HFF-Myc (cell line): ENCODE measurements at regions not wholly inside any gene's neighbourhood (a gene's known extent, or its start where the extent isn't known, plus 50 kb on each side); places are given as distances from the start of the nearest gene placed in this dataset.
"Not testable (repeated sequence)": the region's sequence is repeated elsewhere in the genome, so short reads cannot be mapped to it uniquely, and the experiment has no call there.

Experiments used
- DNase-seq: peaks from one replicate; pipeline ENCODE4 v3.0.0-alpha.2; 2011; ENCODE audit warnings: low read depth; ENCODE audit errors: extremely low read depth
- H3K4me3 ChIP-seq: replicated peaks from 2 replicates; pipeline ENCODE4 v1.5.1; 2011; ENCODE audit warnings: low read depth, mild to moderate bottlenecking, control low read depth, low read length
- CTCF ChIP-seq: IDR thresholded peaks from 2 replicates; pipeline ENCODE4 v1.5.1; 2012; ENCODE audit warnings: mild to moderate bottlenecking, low read depth, low read length, control low read depth; ENCODE audit errors: missing control alignments

DNA sequence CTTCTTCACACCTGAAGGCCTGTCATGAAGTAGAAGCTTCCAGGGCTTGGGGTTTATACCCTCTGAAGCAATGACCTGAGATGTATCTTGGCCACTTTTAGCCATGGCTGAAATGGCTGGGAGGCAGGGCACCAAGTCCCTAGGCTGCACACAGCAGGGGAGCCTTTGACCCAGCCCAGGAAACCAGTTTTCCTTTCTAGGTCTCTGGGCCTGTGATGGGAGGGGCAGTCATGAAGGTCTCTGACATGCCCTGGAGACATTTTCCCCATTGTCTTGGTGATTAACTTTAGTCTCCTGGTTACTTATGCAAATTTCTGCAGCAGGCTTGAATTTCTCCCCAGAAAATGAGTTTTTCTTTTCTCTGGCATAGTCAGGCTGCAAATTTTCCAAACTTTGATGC, 511.0 kb upstream of the KLHL4 start:
- TF ChIP-seq CTCF = no peak
- no peak for DNase-seq
- H3K4me3 ChIP-seq = no peak overlapping the region

- H3K4me3 ChIP-seq = no peak overlapping the region
- no peak for DNase-seq
- TF ChIP-seq CTCF = no peak
Observed at GRCh38 chrX:87017210-87017609, 500.4 kb upstream of the KLHL4 start.

DNA sequence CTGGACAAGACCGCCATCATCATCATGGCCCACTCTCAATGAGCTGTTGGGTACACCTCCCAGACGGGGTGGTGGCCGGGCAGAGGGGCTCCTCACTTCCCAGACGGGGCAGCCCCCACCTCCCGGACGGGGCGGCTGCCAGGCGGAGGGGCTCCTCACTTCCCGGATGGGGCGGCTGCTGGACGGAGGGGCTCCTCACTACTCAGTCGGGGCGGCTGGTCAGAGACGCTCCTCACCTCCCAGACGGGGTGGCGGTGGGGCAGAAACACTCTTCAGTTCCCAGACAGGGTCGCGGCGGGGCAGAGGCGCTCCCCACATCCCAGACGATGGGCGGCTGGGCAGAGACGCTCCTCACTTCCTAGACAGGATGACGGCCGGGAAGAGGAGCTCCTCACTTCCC, 484.5 kb upstream of the KLHL4 start:
- H3K4me3 ChIP-seq, DNase-seq: not testable (repeated sequence)

DNA sequence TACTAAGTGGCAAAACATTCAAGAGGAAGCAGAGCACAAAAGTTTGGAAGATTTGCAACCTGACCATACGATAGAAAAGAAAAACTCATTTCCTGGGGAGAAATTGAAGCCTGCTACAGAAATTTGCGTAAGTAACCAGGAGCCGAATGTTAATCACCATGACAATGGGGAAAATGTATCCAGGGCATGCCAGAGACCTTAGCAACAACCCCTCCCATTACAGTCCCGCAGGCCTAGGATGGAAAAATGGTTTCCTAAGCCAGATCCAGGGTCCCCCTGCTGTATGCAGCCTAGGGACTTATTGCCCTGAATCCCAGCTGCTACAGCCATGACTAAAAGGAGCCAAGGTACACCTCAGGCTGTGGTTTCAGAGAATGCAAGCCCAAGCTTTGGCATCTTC, 472.2 kb upstream of the KLHL4 start:
- no peak for DNase-seq
- no peak for TF ChIP-seq CTCF
- H3K4me3 ChIP-seq = no peak overlapping the region

DNA sequence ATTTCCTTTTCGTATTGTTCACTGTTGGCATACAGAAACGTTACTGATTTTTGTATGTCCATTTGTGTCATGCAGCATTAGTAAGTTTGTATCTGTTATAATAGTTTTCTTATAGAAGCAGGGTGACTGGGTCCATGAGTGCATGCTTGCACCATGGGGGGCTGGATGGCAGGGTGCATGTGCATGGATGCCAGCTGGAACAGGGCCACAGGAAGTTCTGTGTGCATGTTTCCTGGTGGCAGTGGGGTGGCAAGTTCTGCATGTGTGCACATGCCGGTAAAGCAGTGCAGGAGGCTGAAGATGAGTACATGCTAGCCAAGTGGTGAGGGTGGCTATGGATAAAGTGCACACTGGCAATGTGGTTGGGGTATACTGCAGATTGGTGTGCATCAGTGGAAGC, 468.0 kb upstream of the KLHL4 start:
- H3K4me3 ChIP-seq = no peak overlapping the region
- TF ChIP-seq CTCF = no peak
- no peak for DNase-seq

DNA sequence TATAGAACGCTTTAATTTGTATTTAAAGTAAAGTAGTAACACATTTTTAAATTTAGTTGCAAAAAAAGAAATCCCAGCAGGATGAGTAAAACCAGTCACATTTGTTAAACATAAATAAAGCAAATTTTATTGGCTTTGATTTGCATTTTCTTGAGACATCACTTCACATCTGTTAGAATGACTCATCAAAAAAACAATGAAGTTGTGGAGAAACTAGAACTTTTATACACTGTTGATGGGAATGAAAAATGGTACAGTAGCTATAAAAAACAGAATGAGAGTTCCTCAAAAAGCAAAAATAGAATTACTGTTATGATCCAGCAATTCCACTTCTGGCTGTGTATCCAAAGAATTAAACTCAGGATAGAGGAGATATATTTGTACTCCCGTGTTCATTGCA, 454.0 kb upstream of the KLHL4 start:
- TF ChIP-seq CTCF = no peak
- no peak overlapping the region for H3K4me3 ChIP-seq
- no peak for DNase-seq

DNA sequence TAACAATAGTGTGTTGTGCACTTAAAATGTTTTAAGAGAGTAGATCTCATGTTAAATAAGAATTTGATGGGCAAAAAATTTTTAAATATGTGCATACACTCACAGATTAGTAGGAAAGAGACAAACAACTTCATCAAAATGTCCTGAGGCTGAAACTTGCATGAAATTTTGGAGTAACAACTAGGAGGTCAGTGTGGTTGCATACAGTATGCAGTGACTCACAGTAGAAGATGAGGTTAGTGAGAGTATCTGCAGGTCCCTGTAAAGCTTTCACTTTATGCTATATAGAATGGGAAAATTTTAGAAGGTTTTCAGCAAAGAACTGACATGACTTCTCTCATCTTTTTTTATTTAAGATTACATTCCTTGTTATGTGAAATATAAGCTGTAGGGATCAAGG, 453.1 kb upstream of the KLHL4 start:
- TF ChIP-seq CTCF = no peak
- no peak for DNase-seq
- H3K4me3 ChIP-seq = no peak overlapping the region
